ENCODE measurements at regions not wholly inside any gene's neighbourhood (a gene's known extent, or its start where the extent isn't known, plus 50 kb on each side); places are given as distances from the start of the nearest gene placed in this dataset.

- Mint-ChIP-seq H3K27me3 (ENCODE audit: low read depth) (no peaks in the 10 kb centered on the region), H3K4me3 (no peak overlapping the region), H3K27ac (no peak overlapping the region), H3K9me3 (peaks cover 9% of the 10 kb centered on the region), H3K4me1 (no peaks in the 10 kb centered on the region), H3K36me3 (ENCODE audit: low read depth) (peaks cover 3% of the 10 kb centered on the region)
- no peak for TF ChIP-seq CTCF (IDR thresholded peaks at IDR 0.05; ENCODE audit: unreplicated experiment in 3 of 3)
These were observed 514.6 kb downstream of the TLE4 start for GRCh38 chr9:80086386-80086785.

DNA sequence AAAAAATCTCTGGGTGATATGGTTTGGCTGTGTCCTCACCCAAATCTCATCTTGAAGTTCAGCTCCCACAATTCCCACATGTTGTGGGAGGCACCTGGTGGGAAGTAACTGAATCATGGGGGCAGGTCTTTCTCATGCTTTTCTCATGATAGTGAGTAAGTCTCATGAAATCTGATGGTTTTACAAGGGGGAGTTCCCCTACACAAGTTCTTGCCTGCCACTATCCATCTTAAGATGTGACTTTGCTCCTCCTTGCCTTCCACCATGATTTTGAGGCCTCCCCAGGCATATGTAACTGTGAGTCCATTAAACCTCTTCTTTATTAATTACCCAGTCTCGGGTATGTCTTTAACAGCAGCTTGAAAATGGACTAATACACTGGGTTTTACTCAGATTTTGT is 513.9 kb downstream of the TLE4 start:
- TF ChIP-seq CTCF (IDR thresholded peaks at IDR 0.05; ENCODE audit: unreplicated experiment in 3 of 3): no peak
- Mint-ChIP-seq H3K27me3 (ENCODE audit: low read depth) (no peaks in the 10 kb centered on the region), H3K36me3 (ENCODE audit: low read depth) (peaks cover 7% of the 10 kb centered on the region), H3K4me1 (no peaks in the 10 kb centered on the region), H3K4me3 (no peak overlapping the region), H3K27ac (no peak overlapping the region), H3K9me3 (peaks cover 13% of the 10 kb centered on the region)

GRCh38 chr9:80082213-80082612 is 510.4 kb downstream of the TLE4 start:
- Mint-ChIP-seq H3K27me3 (ENCODE audit: low read depth) (no peaks in the 10 kb centered on the region), H3K9me3 (peaks cover 20% of the 10 kb centered on the region), H3K36me3 (ENCODE audit: low read depth) (peaks cover 7% of the 10 kb centered on the region), H3K4me1 (no peaks in the 10 kb centered on the region), H3K4me3 (no peak overlapping the region), H3K27ac (no peak overlapping the region)
- TF ChIP-seq CTCF (IDR thresholded peaks at IDR 0.05; ENCODE audit: unreplicated experiment in 3 of 3): no peak

GRCh38 chr9:80078826-80079225 is 507.1 kb downstream of the TLE4 start:
- Mint-ChIP-seq H3K4me3 (no peak overlapping the region), H3K4me1 (no peaks in the 10 kb centered on the region), H3K36me3 (ENCODE audit: low read depth) (peaks cover 7% of the 10 kb centered on the region), H3K9me3 (peaks cover 20% of the 10 kb centered on the region), H3K27me3 (ENCODE audit: low read depth) (peaks cover 11% of the 10 kb centered on the region), H3K27ac (no peak overlapping the region)
- no peak for TF ChIP-seq CTCF (IDR thresholded peaks at IDR 0.05; ENCODE audit: unreplicated experiment in 3 of 3)

GRCh38 chr9:80077059-80077458 is 505.3 kb downstream of the TLE4 start:
- peaks cover 11% of the 10 kb centered on the region for H3K27me3 Mint-ChIP-seq (ENCODE audit: low read depth)
- TF ChIP-seq CTCF (IDR thresholded peaks at IDR 0.05; ENCODE audit: unreplicated experiment in 3 of 3): no peak
- peaks cover 4% of the 10 kb centered on the region for H3K36me3 Mint-ChIP-seq (ENCODE audit: low read depth)
- H3K9me3 Mint-ChIP-seq: peaks cover 13% of the 10 kb centered on the region
- H3K4me3 Mint-ChIP-seq: no peak overlapping the region
- H3K27ac Mint-ChIP-seq: no peak overlapping the region
- H3K4me1 Mint-ChIP-seq: no peaks in the 10 kb centered on the region

- H3K4me1 Mint-ChIP-seq: no peaks in the 10 kb centered on the region
- no peak for TF ChIP-seq CTCF (IDR thresholded peaks at IDR 0.05; ENCODE audit: unreplicated experiment in 3 of 3)
- no peak overlapping the region for H3K27ac Mint-ChIP-seq
- peaks cover 16% of the 10 kb centered on the region for H3K27me3 Mint-ChIP-seq (ENCODE audit: low read depth)
- no peak overlapping the region for H3K4me3 Mint-ChIP-seq
- peaks cover 4% of the 10 kb centered on the region for H3K36me3 Mint-ChIP-seq (ENCODE audit: low read depth)
- peaks cover 11% of the 10 kb centered on the region for H3K9me3 Mint-ChIP-seq
These were observed 504.4 kb downstream of the TLE4 start for GRCh38 chr9:80076162-80076561.
